GM19023 (cell line): ENCODE measurements at regions not wholly inside any gene's neighbourhood (a gene's known extent, or its start where the extent isn't known, plus 50 kb on each side); places are given as distances from the start of the nearest gene placed in this dataset.

Source experiments
- ATAC-seq: cut with Tn5 transposase; IDR thresholded peaks from one replicate; pipeline ENCODE4 v1.9.1; 2021; ENCODE audit warnings: mild to moderate bottlenecking, moderate library complexity; ENCODE audit not compliant: unreplicated experiment

GRCh38 chr18:27239669-27240068 lies 54.6 kb upstream of the CHST9 start:
- no peak for ATAC-seq

- ATAC-seq: no peak
Observed at GRCh38 chr18:27235218-27235870, 50.2 kb upstream of the CHST9 start.
